ENCODE measurements at regions not wholly inside any gene's neighbourhood (a gene's known extent, or its start where the extent isn't known, plus 50 kb on each side); places are given as distances from the start of the nearest gene placed in this dataset.

DNA sequence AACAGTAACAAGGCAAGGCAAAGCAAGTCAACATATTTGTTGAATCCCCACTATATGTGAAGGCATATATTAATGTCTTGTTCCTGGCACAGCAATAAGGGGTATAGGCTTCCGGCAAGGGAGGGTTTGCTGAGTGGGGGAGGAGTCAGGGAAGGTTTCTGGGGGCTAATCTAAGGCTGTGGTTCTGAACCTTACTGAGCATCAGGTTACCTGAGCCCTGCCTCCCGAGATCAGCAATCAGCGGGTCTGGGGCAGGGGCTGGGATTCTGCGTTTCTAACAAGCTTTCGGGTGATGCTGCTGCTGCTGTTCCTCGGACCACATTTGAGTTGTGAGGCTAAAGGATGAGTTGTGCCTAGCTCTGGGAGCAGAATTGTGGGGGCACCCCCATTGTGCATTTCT, 401.7 kb upstream of the SPRED2 start:
- no peaks in the 10 kb centered on the region for H3K36me3 ChIP-seq (ENCODE audit: control insufficient read depth, insufficient read depth, low read length)
- ChIA-PET POLR2A (no interaction called here), CTCF (no interaction called here)
- no peak overlapping the region for H3K4me3 ChIP-seq (ENCODE audit: low read depth in 2 of 2, low read length in 2 of 2)
- DNase-seq (ENCODE audit: low read depth, low spot score) (no peak), ATAC-seq (no peak)
- H3K27ac ChIP-seq (ENCODE audit: low read length) = no peak overlapping the region
- no peak for TF ChIP-seq SIN3A (IDR thresholded peaks at IDR 0.05; ENCODE audit: borderline replicate concordance, insufficient read depth, low read depth, low read length)
- TF ChIP-seq TCF7L2 (IDR thresholded peaks at IDR 0.05; ENCODE audit: low read depth, low read length) = no peak
- TF ChIP-seq POLR2AphosphoS5 (IDR thresholded peaks at IDR 0.05; ENCODE audit: low read depth, low read length) = no peak
- TF ChIP-seq REST (IDR thresholded peaks at IDR 0.05; ENCODE audit: insufficient read depth in 1 of 2, low read depth in 2 of 2, low read length in 1 of 2) = no peak
- TF ChIP-seq CTCF (IDR thresholded peaks at IDR 0.05) = no peak
- in situ Hi-C loops (cut with HindIII; ENCODE audit: low pct_unique_long_range_greater_than_20kb, low sequenced_read_pairs) = no loop called here
- intact Hi-C loops (cut with micrococcal nuclease; ENCODE audit: unreplicated experiment) = no loop called here
- no TSS peak for BruUV-seq (replicated peaks)
- H3K9me3 ChIP-seq (ENCODE audit: control insufficient read depth, insufficient read depth, low read depth, low read length) = no peaks in the 10 kb centered on the region
- H3K27me3 ChIP-seq (ENCODE audit: control insufficient read depth, insufficient read depth, low read length) = no peaks in the 10 kb centered on the region
- no peaks in the 10 kb centered on the region for H3K4me1 ChIP-seq (ENCODE audit: control insufficient read depth, insufficient read depth, low read length)

DNA sequence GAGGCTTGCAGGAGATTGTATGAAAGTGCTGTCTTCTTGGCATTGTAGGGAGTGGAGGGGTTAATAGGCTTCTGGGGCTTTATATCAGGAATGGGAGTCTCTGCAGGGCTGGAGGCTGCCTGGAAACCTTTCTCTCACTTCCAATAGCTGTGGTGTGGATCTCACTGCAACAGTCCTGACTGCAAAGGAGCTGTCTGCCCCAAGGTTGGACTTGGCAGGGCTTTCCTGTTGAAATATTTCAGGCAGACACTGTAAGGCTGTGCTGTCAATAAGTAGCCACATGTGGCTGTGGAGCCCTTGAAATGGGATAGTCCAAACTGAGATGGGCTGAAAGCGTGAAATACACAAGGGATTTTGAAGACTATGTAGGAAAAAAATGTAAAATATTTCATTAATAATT, 399.1 kb upstream of the SPRED2 start:
- POLR2A ChIA-PET = no interaction called here
- ATAC-seq (no peak), DNase-seq (ENCODE audit: low read depth, low spot score) (no peak)
- no peaks in the 10 kb centered on the region for H3K36me3 ChIP-seq (ENCODE audit: control insufficient read depth, insufficient read depth, low read length)
- intact Hi-C loops (cut with micrococcal nuclease; ENCODE audit: unreplicated experiment) (no loop called here), in situ Hi-C loops (cut with HindIII; ENCODE audit: low pct_unique_long_range_greater_than_20kb, low sequenced_read_pairs) (no loop called here)
- CTCF ChIA-PET = no interaction called here
- no peak for TF ChIP-seq POLR2AphosphoS5 (IDR thresholded peaks at IDR 0.05; ENCODE audit: low read depth, low read length)
- no peak for TF ChIP-seq TCF7L2 (IDR thresholded peaks at IDR 0.05; ENCODE audit: low read depth, low read length)
- TF ChIP-seq CTCF (IDR thresholded peaks at IDR 0.05) = no peak
- no peak for TF ChIP-seq SIN3A (IDR thresholded peaks at IDR 0.05; ENCODE audit: borderline replicate concordance, insufficient read depth, low read depth, low read length)
- TF ChIP-seq REST (IDR thresholded peaks at IDR 0.05; ENCODE audit: insufficient read depth in 1 of 2, low read depth in 2 of 2, low read length in 1 of 2) = no peak
- no peak overlapping the region for H3K4me3 ChIP-seq (ENCODE audit: low read depth in 2 of 2, low read length in 2 of 2)
- H3K27ac ChIP-seq (ENCODE audit: low read length) = no peak overlapping the region
- BruUV-seq (replicated peaks) = no TSS peak
- H3K4me1 ChIP-seq (ENCODE audit: control insufficient read depth, insufficient read depth, low read length) = no peaks in the 10 kb centered on the region
- no peaks in the 10 kb centered on the region for H3K9me3 ChIP-seq (ENCODE audit: control insufficient read depth, insufficient read depth, low read depth, low read length)
- H3K27me3 ChIP-seq (ENCODE audit: control insufficient read depth, insufficient read depth, low read length) = no peaks in the 10 kb centered on the region; the same call in 1 of the 2 replicates

Measured in Panc1 (cell line).